ENCODE measurements at regions not wholly inside any gene's neighbourhood (a gene's known extent, or its start where the extent isn't known, plus 50 kb on each side); places are given as distances from the start of the nearest gene placed in this dataset.

- TF ChIP-seq CTCF (conservative IDR thresholded peaks at IDR 0.05 in 1 of 2, IDR thresholded peaks at IDR 0.05 in 1 of 2; ENCODE audit: low read depth in 1 of 2, low read length in 2 of 2) (no peak), EZH2 (IDR thresholded peaks at IDR 0.05; ENCODE audit: low read length, missing control alignments) (no peak)
Measured at GRCh38 chr13:36750046-36750445, 69.0 kb upstream of the RFXAP start.
